Limb (tissue), 2 donors: ENCODE measurements at regions not wholly inside any gene's neighbourhood (a gene's known extent, or its start where the extent isn't known, plus 50 kb on each side); places are given as distances from the start of the nearest gene placed in this dataset.

Experiments used
- DNase-seq, 2 donors: peaks; one replicate each; pipeline ENCODE4 v3.0.0-alpha.2; 2016; ENCODE audit errors: extremely low spot score in 2 of 2

DNA sequence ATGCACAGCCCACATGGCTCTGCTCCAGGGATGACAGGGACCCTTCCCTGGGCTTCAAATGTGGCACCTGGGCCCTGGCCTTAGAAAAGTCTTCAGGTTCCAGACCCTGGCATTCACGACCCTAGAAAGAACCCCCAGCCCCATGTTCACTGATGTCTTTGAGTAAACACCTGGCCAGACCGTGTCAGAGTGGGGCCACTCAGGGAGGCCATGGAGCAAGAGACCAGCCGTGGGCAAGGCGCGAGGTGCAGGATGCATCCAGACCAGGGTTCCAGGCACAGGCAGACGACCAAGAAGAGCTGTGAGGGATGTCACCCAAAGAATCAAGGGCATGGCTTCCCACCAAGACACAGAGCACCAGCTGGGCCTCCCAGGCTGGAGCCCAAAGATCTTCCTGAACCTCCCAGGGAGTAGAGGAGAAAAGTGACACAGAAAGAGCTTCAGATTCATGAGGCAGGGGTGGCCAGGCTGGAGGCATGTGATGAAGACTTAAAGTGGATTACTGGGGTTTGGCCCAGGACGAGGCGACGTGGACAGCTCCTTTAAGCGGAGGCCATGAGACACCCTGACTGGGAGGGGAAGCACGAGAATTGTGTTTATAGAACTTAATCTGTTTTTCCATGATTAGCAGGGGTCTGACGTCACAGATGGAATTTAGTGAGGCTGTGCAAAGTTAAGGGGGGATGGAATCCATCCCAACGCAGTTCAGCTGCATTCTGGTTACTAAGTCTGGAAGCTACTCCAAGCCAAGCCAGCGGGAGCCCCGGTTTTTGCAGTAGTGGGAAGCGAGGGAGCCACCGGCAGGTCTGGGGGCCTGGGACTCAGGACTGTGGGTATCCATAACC, 61.6 kb downstream of the ARL6IP4 start:
- DNase-seq = peak; percentile 33 to 46

DNA sequence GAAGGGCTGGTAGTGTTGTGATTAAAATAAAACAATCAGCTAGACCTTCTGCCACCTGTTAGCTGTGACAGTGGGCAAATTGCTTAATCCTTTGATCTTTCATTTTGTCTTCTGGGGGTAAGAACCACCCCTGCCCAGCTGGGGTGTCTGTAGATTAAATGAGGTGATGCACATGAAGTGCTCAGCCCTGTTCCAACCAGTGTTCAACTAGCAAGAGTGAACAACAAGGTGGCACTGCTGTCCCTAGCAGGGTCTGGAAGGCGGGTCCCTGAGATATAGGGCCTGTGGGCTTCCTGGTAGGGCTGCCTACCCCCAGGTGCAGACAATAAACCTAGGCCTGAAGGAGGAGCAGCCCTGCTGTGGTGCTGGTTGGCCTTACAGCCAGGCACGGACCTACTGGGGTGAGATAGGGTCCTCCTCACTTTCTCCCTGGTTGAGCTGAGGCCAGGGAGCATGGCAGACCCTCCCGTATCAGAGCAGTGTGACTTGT, 60.6 kb downstream of the ARL6IP4 start:
- no peak for DNase-seq

- DNase-seq = no peak
Measured at GRCh38 chr12:123040106-123040505, 59.6 kb downstream of the ARL6IP4 start.

- DNase-seq = no peak
Measured at GRCh38 chr12:123038966-123039365, 58.5 kb downstream of the ARL6IP4 start.

- no peak for DNase-seq
Measured at GRCh38 chr12:123038486-123038885, 58.0 kb downstream of the ARL6IP4 start.

- no peak for DNase-seq
Measured at GRCh38 chr12:123037791-123038190, 57.3 kb downstream of the ARL6IP4 start.

DNA sequence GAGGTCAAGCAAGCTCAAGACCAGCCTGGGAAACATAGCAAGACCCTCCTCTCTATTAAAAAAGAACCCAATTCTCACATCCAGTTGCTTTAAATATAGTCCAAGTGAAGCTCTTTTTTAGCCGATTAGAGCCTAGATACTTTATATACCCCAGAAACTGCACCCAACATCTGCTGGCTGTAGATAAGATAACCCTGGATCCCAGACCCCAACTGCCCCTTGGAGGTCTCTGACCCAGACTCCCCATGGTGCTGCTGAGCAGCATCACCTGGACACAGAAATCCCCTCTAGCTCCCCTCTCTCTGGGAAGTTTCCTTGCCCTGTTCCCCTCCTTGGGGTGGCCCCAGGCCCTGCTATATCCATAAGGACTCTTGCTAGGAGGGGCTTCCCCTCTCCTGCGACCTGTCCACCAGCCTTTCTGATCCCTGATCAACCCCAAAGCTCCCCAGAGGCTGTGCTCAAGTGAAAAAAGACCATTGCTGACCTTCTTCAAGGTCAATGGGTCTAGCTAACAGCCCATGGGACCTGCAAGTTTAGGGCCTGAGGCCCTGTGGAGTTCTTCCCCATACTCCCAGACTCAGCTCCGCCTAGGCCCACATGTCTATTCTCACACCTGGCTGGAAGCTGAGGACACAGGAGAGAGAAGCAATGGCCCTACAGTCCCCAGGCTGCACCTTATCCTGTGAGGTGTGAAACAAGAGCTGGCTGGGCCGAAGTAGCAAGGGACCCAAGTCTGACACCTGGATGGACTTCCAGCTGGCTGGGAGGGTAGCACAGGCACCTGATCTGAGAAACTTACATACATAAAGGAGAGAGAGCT, 56.2 kb downstream of the ARL6IP4 start:
- DNase-seq = no peak

DNA sequence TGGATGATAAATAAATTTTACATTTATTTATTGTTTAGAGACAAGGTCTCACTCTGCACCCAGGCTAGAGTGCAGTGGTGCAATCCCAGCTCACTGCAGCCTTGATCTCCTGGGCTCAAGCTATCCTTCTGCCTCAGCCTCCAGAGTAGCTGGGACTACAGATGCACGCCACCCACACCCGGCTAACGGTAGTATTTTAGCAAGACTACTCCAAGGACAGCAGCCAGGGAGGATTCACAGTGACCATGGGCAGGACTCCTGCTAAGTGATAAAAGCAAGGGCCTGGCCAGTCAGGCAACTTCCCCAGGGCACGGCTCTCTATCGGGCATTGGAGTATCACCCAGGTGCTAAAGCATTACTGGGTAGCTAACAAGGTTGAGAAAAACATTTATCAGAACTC, 55.4 kb downstream of the ARL6IP4 start:
- no peak for DNase-seq

DNA sequence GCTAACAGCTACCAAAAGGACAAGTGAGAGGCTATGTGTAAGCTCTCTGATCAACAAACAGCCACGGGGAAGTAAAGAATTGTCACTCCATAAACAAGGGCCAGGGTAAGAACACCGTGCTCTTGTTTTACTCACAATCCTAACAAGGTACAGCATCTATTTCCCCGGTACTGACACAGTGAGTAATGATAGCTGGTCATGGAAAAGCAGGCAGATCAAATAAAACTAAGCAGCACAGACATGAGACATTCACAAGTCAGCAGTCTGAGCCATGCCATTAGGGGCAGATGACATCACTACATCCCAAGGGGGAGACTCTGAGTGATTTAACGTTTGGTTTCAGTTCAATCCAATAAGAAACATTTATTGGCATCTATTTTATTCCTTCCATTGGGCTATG, 54.4 kb downstream of the ARL6IP4 start:
- no peak for DNase-seq

DNA sequence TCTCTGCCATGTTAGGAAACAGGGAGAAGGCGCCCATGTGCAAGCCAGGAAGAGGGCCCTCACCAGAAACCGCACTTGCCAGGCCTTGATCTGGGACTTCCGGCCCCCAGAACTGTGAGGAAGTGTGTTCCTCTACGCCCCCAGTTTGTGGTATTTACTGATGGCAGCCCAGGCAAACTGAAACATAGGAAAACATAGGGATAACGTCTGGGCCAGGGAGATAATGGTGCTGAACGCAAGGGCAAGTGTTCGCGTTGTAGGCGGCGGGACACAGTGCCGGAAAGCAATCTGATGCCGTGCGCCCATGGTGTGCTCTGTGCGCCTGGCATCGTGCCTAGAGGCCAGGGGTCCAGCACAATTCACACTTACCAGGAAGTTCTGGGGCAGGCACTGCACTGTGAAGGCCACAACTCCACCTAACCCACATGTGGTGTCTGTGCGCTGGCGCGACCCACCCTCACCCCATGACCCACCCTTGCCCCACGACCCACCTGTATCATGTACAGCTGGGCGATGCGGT, 53.6 kb downstream of the ARL6IP4 start:
- DNase-seq = no peak

GRCh38 chr12:123033392-123034021, 53.0 kb downstream of the ARL6IP4 start:
- no peak for DNase-seq

DNA sequence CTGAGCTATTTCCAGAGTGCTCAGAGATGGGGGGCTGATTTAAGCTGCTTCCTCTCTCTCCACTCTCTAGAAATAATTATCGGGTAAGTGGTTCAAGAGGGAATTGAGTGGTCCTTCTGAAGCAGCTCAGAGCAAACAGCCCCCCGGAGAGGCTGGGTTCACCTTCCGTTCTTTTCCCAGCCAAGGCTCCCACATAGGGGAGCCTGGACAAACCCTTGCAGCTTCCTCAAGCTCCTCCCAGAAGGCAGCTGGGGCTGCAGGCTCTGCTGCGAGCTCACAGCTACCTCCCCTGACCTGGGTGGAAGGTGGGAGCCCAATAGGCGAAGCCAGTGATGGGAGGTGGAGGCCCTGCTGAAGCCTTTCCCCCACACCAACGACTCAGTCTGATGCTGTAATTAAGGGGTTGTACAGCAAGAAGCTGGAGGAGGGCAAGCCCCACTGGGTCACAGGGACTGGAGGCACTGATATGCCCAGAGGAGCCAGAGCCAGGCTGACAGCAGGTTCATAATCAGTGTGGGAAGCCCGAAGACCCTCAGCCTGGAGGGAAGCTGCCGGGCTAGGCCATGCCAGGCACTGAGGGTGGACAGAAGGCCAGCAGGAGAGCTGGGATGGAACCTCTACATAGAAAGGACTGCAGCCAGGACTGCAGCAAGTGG, 52.4 kb downstream of the ARL6IP4 start:
- no peak for DNase-seq
